WTC11 (cell line): ENCODE measurements at regions not wholly inside any gene's neighbourhood (a gene's known extent, or its start where the extent isn't known, plus 50 kb on each side); places are given as distances from the start of the nearest gene placed in this dataset.

ENCODE experiments used
- ETV6 ChIP-seq: sonication (generic); formaldehyde crosslinking; IDR thresholded peaks from 2 replicates; pipeline ENCODE4 v1.8.1; 2022; ENCODE audit warnings: mild to moderate bottlenecking, missing genetic modification reagents
- HMGA2 ChIP-seq: fragments of 250-450 bp; sonication (Bioruptor Pico); IDR thresholded peaks from 2 replicates; pipeline ENCODE4 v1.4.0; 2021; ENCODE audit warnings: mild to moderate bottlenecking, moderate library complexity
- RELA ChIP-seq: sonication (generic); formaldehyde crosslinking; IDR thresholded peaks from 2 replicates; pipeline ENCODE4 v1.8.1; 2022; ENCODE audit warnings: missing genetic modification reagents, mild to moderate bottlenecking, borderline replicate concordance
- TF ChIP-seq, protein P1 (sequence below): fragments of 200-600 bp; IDR thresholded peaks from 2 replicates; pipeline ENCODE4 v1.8.0; 2022; ENCODE audit warnings: antibody characterized with exemption

DNA sequence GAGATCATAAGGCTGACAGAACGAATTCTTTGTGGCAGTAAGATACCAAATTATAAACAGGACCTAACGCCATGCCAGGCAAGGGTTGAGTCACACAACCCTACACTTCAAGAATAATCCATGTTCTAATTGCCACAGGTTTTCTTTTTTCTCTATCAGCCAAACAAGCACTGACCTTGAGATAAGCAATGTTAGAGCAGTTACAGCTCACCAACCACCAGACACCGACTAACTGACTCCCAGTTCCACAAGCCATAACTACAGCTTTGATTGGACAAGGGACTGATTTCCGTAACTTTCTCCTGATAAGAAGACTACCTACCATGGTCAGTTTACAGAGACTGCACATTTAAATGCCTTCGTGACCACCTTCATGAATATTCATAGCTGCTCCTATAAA is 149.6 kb downstream of the PTPRU start:
- TF ChIP-seq ETV6 (CRISPR knock-in tag) (no peak), HMGA2 (no peak), RELA (no peak)
- TF ChIP-seq, protein P1, sequence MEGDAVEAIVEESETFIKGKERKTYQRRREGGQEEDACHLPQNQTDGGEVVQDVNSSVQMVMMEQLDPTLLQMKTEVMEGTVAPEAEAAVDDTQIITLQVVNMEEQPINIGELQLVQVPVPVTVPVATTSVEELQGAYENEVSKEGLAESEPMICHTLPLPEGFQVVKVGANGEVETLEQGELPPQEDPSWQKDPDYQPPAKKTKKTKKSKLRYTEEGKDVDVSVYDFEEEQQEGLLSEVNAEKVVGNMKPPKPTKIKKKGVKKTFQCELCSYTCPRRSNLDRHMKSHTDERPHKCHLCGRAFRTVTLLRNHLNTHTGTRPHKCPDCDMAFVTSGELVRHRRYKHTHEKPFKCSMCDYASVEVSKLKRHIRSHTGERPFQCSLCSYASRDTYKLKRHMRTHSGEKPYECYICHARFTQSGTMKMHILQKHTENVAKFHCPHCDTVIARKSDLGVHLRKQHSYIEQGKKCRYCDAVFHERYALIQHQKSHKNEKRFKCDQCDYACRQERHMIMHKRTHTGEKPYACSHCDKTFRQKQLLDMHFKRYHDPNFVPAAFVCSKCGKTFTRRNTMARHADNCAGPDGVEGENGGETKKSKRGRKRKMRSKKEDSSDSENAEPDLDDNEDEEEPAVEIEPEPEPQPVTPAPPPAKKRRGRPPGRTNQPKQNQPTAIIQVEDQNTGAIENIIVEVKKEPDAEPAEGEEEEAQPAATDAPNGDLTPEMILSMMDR = no peak
